ENCODE measurements at regions not wholly inside any gene's neighbourhood (a gene's known extent, or its start where the extent isn't known, plus 50 kb on each side); places are given as distances from the start of the nearest gene placed in this dataset.

DNA sequence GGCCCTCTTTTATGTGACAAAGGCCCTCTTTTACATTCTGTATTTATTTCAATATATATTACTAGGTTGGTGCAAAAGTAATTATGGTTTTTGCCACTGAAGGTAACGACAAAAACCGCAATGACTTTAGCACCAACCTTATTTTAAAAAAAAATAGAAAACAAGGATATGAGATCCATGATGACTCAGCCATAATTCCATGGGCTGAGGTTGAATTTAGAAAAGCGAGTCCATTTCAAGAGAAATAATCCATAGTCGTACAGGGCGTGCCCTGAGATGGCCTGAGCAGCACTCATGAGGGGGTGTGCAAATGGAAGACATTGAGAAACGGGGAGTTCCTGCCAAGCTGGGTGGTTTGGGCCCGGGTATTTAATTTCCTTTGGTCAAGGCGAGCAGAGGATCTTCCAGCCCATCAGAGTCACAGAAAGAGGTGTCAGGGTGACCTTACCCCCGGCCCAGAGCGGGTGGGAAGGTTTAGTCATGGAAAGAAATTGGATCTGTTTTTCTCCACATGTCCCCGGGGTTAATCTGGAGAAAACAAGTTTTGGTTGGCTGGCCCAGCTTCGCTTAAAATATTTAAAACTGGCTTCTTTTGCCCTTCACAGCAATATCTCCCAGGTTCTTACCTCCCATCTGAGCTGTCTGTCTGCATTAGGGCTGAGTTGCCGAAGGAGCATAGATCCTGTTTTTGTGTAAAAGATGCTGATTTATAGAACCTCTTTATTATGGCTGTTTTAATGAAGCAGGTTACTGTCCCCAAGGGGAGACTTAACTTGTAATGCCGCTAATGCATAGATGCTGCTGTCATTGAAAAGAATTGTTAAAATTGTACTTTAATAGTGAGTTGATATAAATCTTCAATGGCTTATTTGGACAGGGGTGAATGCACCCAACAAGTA is 255.6 kb downstream of the PREX1 start:
- no peaks in the 10 kb centered on the region for H3K9me2 ChIP-seq (ENCODE audit: insufficient read depth)
- H3K4me3 ChIP-seq: no peak overlapping the region
- BruUV-seq (replicated peaks): no TSS peak
- H3K4me2 ChIP-seq: no peak overlapping the region
- no peaks in the 10 kb centered on the region for H3K27me3 ChIP-seq (ENCODE audit: insufficient read depth, low read depth)
- no peaks in the 10 kb centered on the region for H3K36me3 ChIP-seq (ENCODE audit: low read depth)
- DNase-seq: no peak
- ChIA-PET CTCF (no interaction called here), POLR2A (ENCODE audit: unreplicated experiment) (no interaction called here)
- TF ChIP-seq, protein P1, sequence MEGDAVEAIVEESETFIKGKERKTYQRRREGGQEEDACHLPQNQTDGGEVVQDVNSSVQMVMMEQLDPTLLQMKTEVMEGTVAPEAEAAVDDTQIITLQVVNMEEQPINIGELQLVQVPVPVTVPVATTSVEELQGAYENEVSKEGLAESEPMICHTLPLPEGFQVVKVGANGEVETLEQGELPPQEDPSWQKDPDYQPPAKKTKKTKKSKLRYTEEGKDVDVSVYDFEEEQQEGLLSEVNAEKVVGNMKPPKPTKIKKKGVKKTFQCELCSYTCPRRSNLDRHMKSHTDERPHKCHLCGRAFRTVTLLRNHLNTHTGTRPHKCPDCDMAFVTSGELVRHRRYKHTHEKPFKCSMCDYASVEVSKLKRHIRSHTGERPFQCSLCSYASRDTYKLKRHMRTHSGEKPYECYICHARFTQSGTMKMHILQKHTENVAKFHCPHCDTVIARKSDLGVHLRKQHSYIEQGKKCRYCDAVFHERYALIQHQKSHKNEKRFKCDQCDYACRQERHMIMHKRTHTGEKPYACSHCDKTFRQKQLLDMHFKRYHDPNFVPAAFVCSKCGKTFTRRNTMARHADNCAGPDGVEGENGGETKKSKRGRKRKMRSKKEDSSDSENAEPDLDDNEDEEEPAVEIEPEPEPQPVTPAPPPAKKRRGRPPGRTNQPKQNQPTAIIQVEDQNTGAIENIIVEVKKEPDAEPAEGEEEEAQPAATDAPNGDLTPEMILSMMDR (conservative IDR thresholded peaks at IDR 0.05): no peak
- no peak for TF ChIP-seq EZH2 (IDR thresholded peaks at IDR 0.05; ENCODE audit: low read depth)
- no peaks in the 10 kb centered on the region for H3K79me2 ChIP-seq (ENCODE audit: low read depth)
- 0 out of 2 replicates have a peak, but pooled peaks cover 4% of the 10 kb centered on the region for H3K4me1 ChIP-seq (replicated peaks; ENCODE audit: insufficient read depth)
- intact Hi-C loops (cut with micrococcal nuclease; ENCODE audit: unreplicated experiment): no loop called here
- no peaks in the 10 kb centered on the region for H3F3A ChIP-seq (ENCODE audit: insufficient read depth, low read depth)
- no peak overlapping the region for H2AFZ ChIP-seq
- no peaks in the 10 kb centered on the region for H3K9me3 ChIP-seq (ENCODE audit: insufficient read depth, low read depth)
- no peak overlapping the region for H3K27ac ChIP-seq
- H4K20me1 ChIP-seq (ENCODE audit: insufficient read depth): no peaks in the 10 kb centered on the region

GRCh38 chr20:48569679-48570078 is 258.1 kb downstream of the PREX1 start:
- Histone ChIP-seq H3F3A (ENCODE audit: insufficient read depth, low read depth) (no peaks in the 10 kb centered on the region), H3K9me2 (ENCODE audit: insufficient read depth) (no peaks in the 10 kb centered on the region), H2AFZ (no peak overlapping the region), H3K36me3 (ENCODE audit: low read depth) (no peaks in the 10 kb centered on the region), H4K20me1 (ENCODE audit: insufficient read depth) (no peaks in the 10 kb centered on the region), H3K4me2 (no peak overlapping the region), H3K27ac (no peak overlapping the region), H3K4me1 (replicated peaks; ENCODE audit: insufficient read depth) (0 out of 2 replicates have a peak, but pooled peaks cover 4% of the 10 kb centered on the region), H3K79me2 (ENCODE audit: low read depth) (no peaks in the 10 kb centered on the region), H3K4me3 (no peak overlapping the region), H3K27me3 (ENCODE audit: insufficient read depth, low read depth) (no peaks in the 10 kb centered on the region), H3K9me3 (ENCODE audit: insufficient read depth, low read depth) (no peaks in the 10 kb centered on the region)
- no peak for TF ChIP-seq EZH2 (IDR thresholded peaks at IDR 0.05; ENCODE audit: low read depth)
- TF ChIP-seq, protein P1 (conservative IDR thresholded peaks at IDR 0.05): no peak
- no TSS peak for BruUV-seq (replicated peaks)
- POLR2A ChIA-PET (ENCODE audit: unreplicated experiment): no interaction called here
- intact Hi-C loops (cut with micrococcal nuclease; ENCODE audit: unreplicated experiment): no loop called here
- CTCF ChIA-PET: no interaction called here
- DNase-seq: no peak

GRCh38 chr20:48568520-48568919 is 259.3 kb downstream of the PREX1 start:
- no peaks in the 10 kb centered on the region for H4K20me1 ChIP-seq (ENCODE audit: insufficient read depth)
- no peak overlapping the region for H2AFZ ChIP-seq
- CTCF ChIA-PET: interaction anchor here (0.6 kb wide), 1 partner anchor 205 kb away, joined by 3 read pairs; no protein-coding TSS in a partner anchor
- no peaks in the 10 kb centered on the region for H3K27me3 ChIP-seq (ENCODE audit: insufficient read depth, low read depth)
- no peak overlapping the region for H3K4me3 ChIP-seq
- no peaks in the 10 kb centered on the region for H3K9me2 ChIP-seq (ENCODE audit: insufficient read depth)
- H3K4me1 ChIP-seq (replicated peaks; ENCODE audit: insufficient read depth): 0 out of 2 replicates have a peak, but pooled peaks cover 4% of the 10 kb centered on the region
- no peaks in the 10 kb centered on the region for H3F3A ChIP-seq (ENCODE audit: insufficient read depth, low read depth)
- POLR2A ChIA-PET (ENCODE audit: unreplicated experiment): interaction anchor here (0.8 kb wide), 1 partner anchor 70 kb away, joined by 7 read pairs; no protein-coding TSS in a partner anchor
- no peak for TF ChIP-seq EZH2 (IDR thresholded peaks at IDR 0.05; ENCODE audit: low read depth)
- TF ChIP-seq, protein P1 (conservative IDR thresholded peaks at IDR 0.05): no peak
- no peak for DNase-seq
- H3K9me3 ChIP-seq (ENCODE audit: insufficient read depth, low read depth): no peaks in the 10 kb centered on the region
- intact Hi-C loops (cut with micrococcal nuclease; ENCODE audit: unreplicated experiment): no loop called here
- no peak overlapping the region for H3K27ac ChIP-seq
- no TSS peak for BruUV-seq (replicated peaks)
- H3K36me3 ChIP-seq (ENCODE audit: low read depth): no peaks in the 10 kb centered on the region
- no peak overlapping the region for H3K4me2 ChIP-seq
- H3K79me2 ChIP-seq (ENCODE audit: low read depth): no peaks in the 10 kb centered on the region
